GM23338 (cell line): ENCODE measurements at regions not wholly inside any gene's neighbourhood (a gene's known extent, or its start where the extent isn't known, plus 50 kb on each side); places are given as distances from the start of the nearest gene placed in this dataset.

Experiments
- ATAC-seq: fragments of 200-7000 bp; cut with Tn5 transposase; 3 replicates; pipeline ENCODE4 v1.9.1; 2020
- DNase-seq: peaks from one replicate; pipeline ENCODE4 v3.0.0-alpha.2; 2015; ENCODE audit warnings: low spot score
- H2AFZ ChIP-seq: fragments of 200-600 bp; sonication (generic); 2 replicates; pipeline ENCODE4 v1.8.0; 2016; ENCODE audit warnings: antibody characterized with exemption, mild to moderate bottlenecking, moderate library complexity
- H3F3A ChIP-seq: fragments of 200-600 bp; sonication (generic); replicated peaks from 2 replicates; pipeline ENCODE4 v1.8.0; 2017; ENCODE audit warnings: antibody characterized with exemption, mixed run types, low read depth
- H3K27ac ChIP-seq: fragments of 200-600 bp; sonication (generic); 2 replicates; pipeline ENCODE4 v1.6.1; 2016; ENCODE audit warnings: low read depth
- H3K27me3 ChIP-seq: fragments of 200-600 bp; sonication (generic); 2 replicates; pipeline ENCODE4 v1.8.0; 2016; ENCODE audit warnings: mild to moderate bottlenecking, mixed run types, moderate library complexity; ENCODE audit not compliant: insufficient read depth
- H3K36me3 ChIP-seq: fragments of 200-600 bp; sonication (generic); 2 replicates; pipeline ENCODE4 v1.8.0; 2016; ENCODE audit warnings: mild to moderate bottlenecking; ENCODE audit not compliant: insufficient read depth
- H3K4me1 ChIP-seq: fragments of 200-600 bp; sonication (generic); 2 replicates; pipeline ENCODE4 v1.8.0; 2016; ENCODE audit warnings: mild to moderate bottlenecking, moderate library complexity; ENCODE audit not compliant: insufficient read depth
- H3K4me2 ChIP-seq: fragments of 200-600 bp; sonication (generic); 2 replicates; pipeline ENCODE4 v1.7.1; 2017; ENCODE audit warnings: mixed run types
- H3K4me3 ChIP-seq: fragments of 200-600 bp; sonication (generic); 2 replicates; pipeline ENCODE4 v1.6.1; 2016; ENCODE audit warnings: mixed run types
- H3K79me2 ChIP-seq: fragments of 200-600 bp; sonication (generic); replicated peaks from 2 replicates; pipeline ENCODE4 v1.8.0; 2017; ENCODE audit warnings: mild to moderate bottlenecking; ENCODE audit not compliant: insufficient read depth
- H3K9me2 ChIP-seq: fragments of 200-600 bp; sonication (generic); 2 replicates; pipeline ENCODE4 v1.8.0; 2017; ENCODE audit not compliant: insufficient read depth
- H4K20me1 ChIP-seq: fragments of 200-600 bp; sonication (generic); replicated peaks from 2 replicates; pipeline ENCODE4 v1.8.0; 2017; ENCODE audit warnings: mild to moderate bottlenecking; ENCODE audit not compliant: insufficient read depth
- H3K27ac Mint-ChIP-seq: 2 replicates; pipeline ENCODE4 v1.8.0; 2020; ENCODE audit warnings: inconsistent platforms, mild to moderate bottlenecking, moderate library complexity, mixed read lengths
- H3K27me3 Mint-ChIP-seq: 3 replicates; pipeline ENCODE4 v1.8.0; 2022; ENCODE audit warnings: low read depth, mild to moderate bottlenecking, moderate library complexity, mixed read lengths, inconsistent platforms; ENCODE audit not compliant: insufficient read depth, poor library complexity
- H3K36me3 Mint-ChIP-seq: 3 replicates; pipeline ENCODE4 v1.8.0; 2021; ENCODE audit warnings: low read depth, mild to moderate bottlenecking, inconsistent platforms, moderate library complexity, mixed read lengths
- H3K4me1 Mint-ChIP-seq: 3 replicates; pipeline ENCODE4 v1.8.0; 2020; ENCODE audit warnings: mild to moderate bottlenecking, inconsistent platforms, mixed read lengths
- H3K4me3 Mint-ChIP-seq: 3 replicates; pipeline ENCODE4 v1.8.0; 2021; ENCODE audit warnings: moderate library complexity, mild to moderate bottlenecking, inconsistent platforms, mixed read lengths
- H3K9me3 Mint-ChIP-seq: 3 replicates; pipeline ENCODE4 v1.8.0; 2020; ENCODE audit warnings: moderate library complexity, mild to moderate bottlenecking, inconsistent platforms, mixed read lengths
- CREB1 ChIP-seq: fragments of 250-450 bp; sonication (Bioruptor Pico); IDR thresholded peaks from 2 replicates; pipeline ENCODE4 v1.5.0; 2020; ENCODE audit warnings: low read depth, mild to moderate bottlenecking, moderate library complexity
- EZH2 ChIP-seq: fragments of 200-600 bp; sonication (generic); IDR thresholded peaks from one replicate; pipeline ENCODE4 v1.8.0; 2017; ENCODE audit warnings: antibody characterized with exemption, mild to moderate bottlenecking, low read depth; ENCODE audit not compliant: unreplicated experiment
- EZH2phosphoT487 ChIP-seq: fragments of 200-600 bp; sonication (generic); IDR thresholded peaks from one replicate; pipeline ENCODE4 v1.8.1; 2018; ENCODE audit warnings: antibody characterized with exemption; ENCODE audit not compliant: unreplicated experiment
- JUNB ChIP-seq: IDR thresholded peaks from one replicate; pipeline ENCODE4 v1.6.1; 2016; ENCODE audit warnings: antibody characterized with exemption; ENCODE audit not compliant: unreplicated experiment
- NANOG ChIP-seq: IDR thresholded peaks from 2 replicates; pipeline ENCODE4 v1.6.1; 2016; ENCODE audit warnings: antibody characterized with exemption, borderline replicate concordance
- POLR2AphosphoS5 ChIP-seq: IDR thresholded peaks from 2 replicates; pipeline ENCODE4 v1.6.1; 2016; ENCODE audit warnings: antibody characterized with exemption, low read depth
- STAT1 ChIP-seq: IDR thresholded peaks from one replicate; pipeline ENCODE4 v1.6.1; 2016; ENCODE audit warnings: antibody characterized with exemption; ENCODE audit not compliant: unreplicated experiment
- ZNF114 ChIP-seq: fragments of 250-450 bp; sonication (Bioruptor Pico); IDR thresholded peaks from 2 replicates; pipeline ENCODE4 v1.5.0; 2020; ENCODE audit warnings: mild to moderate bottlenecking, moderate library complexity
- ZNF331 ChIP-seq: fragments of 250-450 bp; sonication (Bioruptor Pico); IDR thresholded peaks from 2 replicates; pipeline ENCODE4 v1.5.0; 2020; ENCODE audit warnings: low read depth, mild to moderate bottlenecking, moderate library complexity
- TF ChIP-seq, protein P1 (sequence below), 2 experiments: fragments of 200-600 bp in 1 of 2; sonication (generic) in 1 of 2; conservative IDR thresholded peaks; 2 replicates each; pipeline versions ENCODE4 v1.5.1 to v1.6.1; 2016 to 2017; ENCODE audit warnings: antibody characterized with exemption in 2 of 2, low read depth in 2 of 2, mild to moderate bottlenecking in 2 of 2, moderate library complexity in 1 of 2
- TF ChIP-seq, protein P2 (sequence below): IDR thresholded peaks from one replicate; pipeline ENCODE4 v1.6.1; 2018; ENCODE audit warnings: antibody characterized with exemption; ENCODE audit not compliant: unreplicated experiment
- TF ChIP-seq, protein P3 (sequence below): IDR thresholded peaks from 2 replicates; pipeline ENCODE4 v1.6.1; 2016; ENCODE audit warnings: antibody characterized with exemption
- TF ChIP-seq, protein P4 (sequence below): fragments of 250-450 bp; sonication (Bioruptor Pico); IDR thresholded peaks from 2 replicates; pipeline ENCODE4 v1.5.0; 2020; ENCODE audit warnings: mild to moderate bottlenecking, moderate library complexity

DNA sequence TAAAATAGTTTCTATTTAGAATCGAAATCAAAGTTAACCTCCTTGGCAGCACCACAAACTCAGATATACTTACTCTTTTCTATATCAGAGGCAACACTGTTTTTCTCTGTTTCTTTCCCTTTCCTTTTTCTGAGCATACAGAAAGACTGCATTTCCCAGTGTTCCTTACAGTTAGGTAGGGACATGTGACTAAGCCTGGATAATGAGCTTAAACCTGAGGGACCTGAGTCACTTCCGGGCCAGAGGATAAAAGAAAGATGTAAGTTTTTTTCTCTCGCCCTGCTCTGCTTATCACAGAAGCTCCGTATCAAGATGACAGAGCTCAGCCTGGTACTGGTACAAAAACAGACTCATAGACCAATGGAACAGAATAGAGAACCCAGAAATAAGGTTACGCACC lies 531.9 kb downstream of the KLF12 start:
- Mint-ChIP-seq H3K27me3 (no peaks in the 10 kb centered on the region), H3K27ac (no peak overlapping the region), H3K4me3 (no peak overlapping the region), H3K36me3 (no peaks in the 10 kb centered on the region), H3K9me3 (no peaks in the 10 kb centered on the region; the same call in 1 of the 3 replicates), H3K4me1 (no peaks in the 10 kb centered on the region)
- Histone ChIP-seq H3K36me3 (no peaks in the 10 kb centered on the region), H3K4me2 (no peak overlapping the region), H3F3A (no peaks in the 10 kb centered on the region), H4K20me1 (no peaks in the 10 kb centered on the region), H3K4me3 (no peak overlapping the region), H3K9me2 (peaks cover 7% of the 10 kb centered on the region; the same call in 1 of the 2 replicates), H3K4me1 (no peaks in the 10 kb centered on the region), H3K79me2 (no peaks in the 10 kb centered on the region), H3K27ac (no peak overlapping the region), H2AFZ (no peak overlapping the region), H3K27me3 (no peaks in the 10 kb centered on the region)
- TF ChIP-seq ZNF331 (CRISPR knock-in tag) (no peak), STAT1 (no peak), NANOG (no peak), EZH2 (no peak), CREB1 (no peak), POLR2AphosphoS5 (no peak), ZNF114 (CRISPR knock-in tag) (no peak), JUNB (no peak), EZH2phosphoT487 (no peak)
- TF ChIP-seq, protein P1, sequence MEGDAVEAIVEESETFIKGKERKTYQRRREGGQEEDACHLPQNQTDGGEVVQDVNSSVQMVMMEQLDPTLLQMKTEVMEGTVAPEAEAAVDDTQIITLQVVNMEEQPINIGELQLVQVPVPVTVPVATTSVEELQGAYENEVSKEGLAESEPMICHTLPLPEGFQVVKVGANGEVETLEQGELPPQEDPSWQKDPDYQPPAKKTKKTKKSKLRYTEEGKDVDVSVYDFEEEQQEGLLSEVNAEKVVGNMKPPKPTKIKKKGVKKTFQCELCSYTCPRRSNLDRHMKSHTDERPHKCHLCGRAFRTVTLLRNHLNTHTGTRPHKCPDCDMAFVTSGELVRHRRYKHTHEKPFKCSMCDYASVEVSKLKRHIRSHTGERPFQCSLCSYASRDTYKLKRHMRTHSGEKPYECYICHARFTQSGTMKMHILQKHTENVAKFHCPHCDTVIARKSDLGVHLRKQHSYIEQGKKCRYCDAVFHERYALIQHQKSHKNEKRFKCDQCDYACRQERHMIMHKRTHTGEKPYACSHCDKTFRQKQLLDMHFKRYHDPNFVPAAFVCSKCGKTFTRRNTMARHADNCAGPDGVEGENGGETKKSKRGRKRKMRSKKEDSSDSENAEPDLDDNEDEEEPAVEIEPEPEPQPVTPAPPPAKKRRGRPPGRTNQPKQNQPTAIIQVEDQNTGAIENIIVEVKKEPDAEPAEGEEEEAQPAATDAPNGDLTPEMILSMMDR (conservative IDR thresholded peaks at IDR 0.05; ENCODE audit: low read depth in 2 of 2), result no peak
- TF ChIP-seq, protein P2, sequence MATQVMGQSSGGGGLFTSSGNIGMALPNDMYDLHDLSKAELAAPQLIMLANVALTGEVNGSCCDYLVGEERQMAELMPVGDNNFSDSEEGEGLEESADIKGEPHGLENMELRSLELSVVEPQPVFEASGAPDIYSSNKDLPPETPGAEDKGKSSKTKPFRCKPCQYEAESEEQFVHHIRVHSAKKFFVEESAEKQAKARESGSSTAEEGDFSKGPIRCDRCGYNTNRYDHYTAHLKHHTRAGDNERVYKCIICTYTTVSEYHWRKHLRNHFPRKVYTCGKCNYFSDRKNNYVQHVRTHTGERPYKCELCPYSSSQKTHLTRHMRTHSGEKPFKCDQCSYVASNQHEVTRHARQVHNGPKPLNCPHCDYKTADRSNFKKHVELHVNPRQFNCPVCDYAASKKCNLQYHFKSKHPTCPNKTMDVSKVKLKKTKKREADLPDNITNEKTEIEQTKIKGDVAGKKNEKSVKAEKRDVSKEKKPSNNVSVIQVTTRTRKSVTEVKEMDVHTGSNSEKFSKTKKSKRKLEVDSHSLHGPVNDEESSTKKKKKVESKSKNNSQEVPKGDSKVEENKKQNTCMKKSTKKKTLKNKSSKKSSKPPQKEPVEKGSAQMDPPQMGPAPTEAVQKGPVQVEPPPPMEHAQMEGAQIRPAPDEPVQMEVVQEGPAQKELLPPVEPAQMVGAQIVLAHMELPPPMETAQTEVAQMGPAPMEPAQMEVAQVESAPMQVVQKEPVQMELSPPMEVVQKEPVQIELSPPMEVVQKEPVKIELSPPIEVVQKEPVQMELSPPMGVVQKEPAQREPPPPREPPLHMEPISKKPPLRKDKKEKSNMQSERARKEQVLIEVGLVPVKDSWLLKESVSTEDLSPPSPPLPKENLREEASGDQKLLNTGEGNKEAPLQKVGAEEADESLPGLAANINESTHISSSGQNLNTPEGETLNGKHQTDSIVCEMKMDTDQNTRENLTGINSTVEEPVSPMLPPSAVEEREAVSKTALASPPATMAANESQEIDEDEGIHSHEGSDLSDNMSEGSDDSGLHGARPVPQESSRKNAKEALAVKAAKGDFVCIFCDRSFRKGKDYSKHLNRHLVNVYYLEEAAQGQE, result no peak
- TF ChIP-seq, protein P3, sequence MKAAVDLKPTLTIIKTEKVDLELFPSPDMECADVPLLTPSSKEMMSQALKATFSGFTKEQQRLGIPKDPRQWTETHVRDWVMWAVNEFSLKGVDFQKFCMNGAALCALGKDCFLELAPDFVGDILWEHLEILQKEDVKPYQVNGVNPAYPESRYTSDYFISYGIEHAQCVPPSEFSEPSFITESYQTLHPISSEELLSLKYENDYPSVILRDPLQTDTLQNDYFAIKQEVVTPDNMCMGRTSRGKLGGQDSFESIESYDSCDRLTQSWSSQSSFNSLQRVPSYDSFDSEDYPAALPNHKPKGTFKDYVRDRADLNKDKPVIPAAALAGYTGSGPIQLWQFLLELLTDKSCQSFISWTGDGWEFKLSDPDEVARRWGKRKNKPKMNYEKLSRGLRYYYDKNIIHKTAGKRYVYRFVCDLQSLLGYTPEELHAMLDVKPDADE, result no peak; the same call in 1 of the 2 replicates
- TF ChIP-seq, protein P4, sequence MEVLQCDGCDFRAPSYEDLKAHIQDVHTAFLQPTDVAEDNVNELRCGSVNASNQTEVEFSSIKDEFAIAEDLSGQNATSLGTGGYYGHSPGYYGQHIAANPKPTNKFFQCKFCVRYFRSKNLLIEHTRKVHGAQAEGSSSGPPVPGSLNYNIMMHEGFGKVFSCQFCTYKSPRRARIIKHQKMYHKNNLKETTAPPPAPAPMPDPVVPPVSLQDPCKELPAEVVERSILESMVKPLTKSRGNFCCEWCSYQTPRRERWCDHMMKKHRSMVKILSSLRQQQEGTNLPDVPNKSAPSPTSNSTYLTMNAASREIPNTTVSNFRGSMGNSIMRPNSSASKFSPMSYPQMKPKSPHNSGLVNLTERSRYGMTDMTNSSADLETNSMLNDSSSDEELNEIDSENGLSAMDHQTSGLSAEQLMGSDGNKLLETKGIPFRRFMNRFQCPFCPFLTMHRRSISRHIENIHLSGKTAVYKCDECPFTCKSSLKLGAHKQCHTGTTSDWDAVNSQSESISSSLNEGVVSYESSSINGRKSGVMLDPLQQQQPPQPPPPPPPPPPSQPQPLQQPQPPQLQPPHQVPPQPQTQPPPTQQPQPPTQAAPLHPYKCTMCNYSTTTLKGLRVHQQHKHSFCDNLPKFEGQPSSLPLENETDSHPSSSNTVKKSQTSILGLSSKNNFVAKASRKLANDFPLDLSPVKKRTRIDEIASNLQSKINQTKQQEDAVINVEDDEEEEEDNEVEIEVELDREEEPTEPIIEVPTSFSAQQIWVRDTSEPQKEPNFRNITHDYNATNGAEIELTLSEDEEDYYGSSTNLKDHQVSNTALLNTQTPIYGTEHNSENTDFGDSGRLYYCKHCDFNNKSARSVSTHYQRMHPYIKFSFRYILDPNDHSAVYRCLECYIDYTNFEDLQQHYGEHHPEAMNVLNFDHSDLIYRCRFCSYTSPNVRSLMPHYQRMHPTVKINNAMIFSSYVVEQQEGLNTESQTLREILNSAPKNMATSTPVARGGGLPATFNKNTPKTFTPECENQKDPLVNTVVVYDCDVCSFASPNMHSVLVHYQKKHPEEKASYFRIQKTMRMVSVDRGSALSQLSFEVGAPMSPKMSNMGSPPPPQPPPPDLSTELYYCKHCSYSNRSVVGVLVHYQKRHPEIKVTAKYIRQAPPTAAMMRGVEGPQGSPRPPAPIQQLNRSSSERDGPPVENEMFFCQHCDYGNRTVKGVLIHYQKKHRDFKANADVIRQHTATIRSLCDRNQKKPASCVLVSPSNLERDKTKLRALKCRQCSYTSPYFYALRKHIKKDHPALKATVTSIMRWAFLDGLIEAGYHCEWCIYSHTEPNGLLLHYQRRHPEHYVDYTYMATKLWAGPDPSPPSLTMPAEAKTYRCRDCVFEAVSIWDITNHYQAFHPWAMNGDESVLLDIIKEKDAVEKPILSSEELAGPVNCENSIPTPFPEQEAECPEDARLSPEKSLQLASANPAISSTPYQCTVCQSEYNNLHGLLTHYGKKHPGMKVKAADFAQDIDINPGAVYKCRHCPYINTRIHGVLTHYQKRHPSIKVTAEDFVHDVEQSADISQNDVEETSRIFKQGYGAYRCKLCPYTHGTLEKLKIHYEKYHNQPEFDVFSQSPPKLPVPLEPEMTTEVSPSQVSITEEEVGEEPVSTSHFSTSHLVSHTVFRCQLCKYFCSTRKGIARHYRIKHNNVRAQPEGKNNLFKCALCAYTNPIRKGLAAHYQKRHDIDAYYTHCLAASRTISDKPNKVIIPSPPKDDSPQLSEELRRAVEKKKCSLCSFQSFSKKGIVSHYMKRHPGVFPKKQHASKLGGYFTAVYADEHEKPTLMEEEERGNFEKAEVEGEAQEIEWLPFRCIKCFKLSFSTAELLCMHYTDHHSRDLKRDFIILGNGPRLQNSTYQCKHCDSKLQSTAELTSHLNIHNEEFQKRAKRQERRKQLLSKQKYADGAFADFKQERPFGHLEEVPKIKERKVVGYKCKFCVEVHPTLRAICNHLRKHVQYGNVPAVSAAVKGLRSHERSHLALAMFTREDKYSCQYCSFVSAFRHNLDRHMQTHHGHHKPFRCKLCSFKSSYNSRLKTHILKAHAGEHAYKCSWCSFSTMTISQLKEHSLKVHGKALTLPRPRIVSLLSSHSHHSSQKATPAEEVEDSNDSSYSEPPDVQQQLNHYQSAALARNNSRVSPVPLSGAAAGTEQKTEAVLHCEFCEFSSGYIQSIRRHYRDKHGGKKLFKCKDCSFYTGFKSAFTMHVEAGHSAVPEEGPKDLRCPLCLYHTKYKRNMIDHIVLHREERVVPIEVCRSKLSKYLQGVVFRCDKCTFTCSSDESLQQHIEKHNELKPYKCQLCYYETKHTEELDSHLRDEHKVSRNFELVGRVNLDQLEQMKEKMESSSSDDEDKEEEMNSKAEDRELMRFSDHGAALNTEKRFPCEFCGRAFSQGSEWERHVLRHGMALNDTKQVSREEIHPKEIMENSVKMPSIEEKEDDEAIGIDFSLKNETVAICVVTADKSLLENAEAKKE (CRISPR knock-in tag), result no peak
- peak; percentile 28; the same call in 1 of the 3 replicates for ATAC-seq
- DNase-seq, result peak; percentile 22
